PC-3 (cell line): ENCODE measurements at regions not wholly inside any gene's neighbourhood (a gene's known extent, or its start where the extent isn't known, plus 50 kb on each side); places are given as distances from the start of the nearest gene placed in this dataset.
"Not testable (repeated sequence)": the region's sequence is repeated elsewhere in the genome, so short reads cannot be mapped to it uniquely, and the experiment has no call there.

Experiments
- ATAC-seq: fragments of 200-7000 bp; cut with Tn5 transposase; 2 replicates; pipeline ENCODE4 v1.9.1; 2020; ENCODE audit warnings: mild to moderate bottlenecking, moderate library complexity
- BruUV-seq: library from RNA; stranded (reverse); fragments of 400-500 nt; replicated peaks from 2 replicates; lab custom pipeline; 2021; lab: Mats Ljungman, UMichigan
- CTCF ChIA-PET: fragments of 300-600 bp; sonication (Branson Sonifier 250); formaldehyde crosslinking; loops from one replicate; lab custom pipeline; 2022; ENCODE audit warnings: antibody characterized with exemption; lab: Charles Lee
- POLR2A ChIA-PET: fragments of 300-600 bp; sonication (Branson Sonifier 250); formaldehyde crosslinking; loops from one replicate; lab custom pipeline; 2022; ENCODE audit warnings: antibody characterized with exemption; ENCODE audit not compliant: unreplicated experiment; lab: Charles Lee
- DNase-seq: peaks from one replicate; pipeline ENCODE4 v3.0.0-alpha.2; 2015
- H2AFZ ChIP-seq: fragments of 300-600 bp; sonication (generic); 2 replicates; pipeline ENCODE4 v1.6.0; 2016; ENCODE audit warnings: antibody characterized with exemption, low read length
- H3F3A ChIP-seq: fragments of 300-600 bp; sonication (generic); one replicate; pipeline ENCODE4 v1.6.0; 2017; ENCODE audit warnings: antibody characterized with exemption, low read length, control low read depth, mild to moderate bottlenecking; ENCODE audit not compliant: unreplicated experiment
- H3K27ac ChIP-seq: fragments of 300-600 bp; sonication (generic); 2 replicates; pipeline ENCODE4 v1.5.1; 2016; ENCODE audit warnings: mild to moderate bottlenecking, low read length
- H3K27me3 ChIP-seq: fragments of 300-600 bp; sonication (generic); 2 replicates; pipeline ENCODE4 v1.6.1; 2016; ENCODE audit warnings: low read length, mixed read lengths
- H3K36me3 ChIP-seq: fragments of 300-600 bp; sonication (generic); 2 replicates; pipeline ENCODE4 v1.6.1; 2016; ENCODE audit warnings: low read depth, mixed run types, low read length, mixed read lengths
- H3K4me1 ChIP-seq: fragments of 300-600 bp; sonication (generic); 2 replicates; pipeline ENCODE4 v1.5.1; 2016; ENCODE audit warnings: low read length; ENCODE audit not compliant: insufficient read depth
- H3K4me2 ChIP-seq: fragments of 300-600 bp; sonication (generic); 2 replicates; pipeline ENCODE4 v1.6.0; 2016; ENCODE audit warnings: low read length
- H3K4me3 ChIP-seq: fragments of 300-600 bp; sonication (generic); 2 replicates; pipeline ENCODE4 v1.5.1; 2016; ENCODE audit warnings: mild to moderate bottlenecking, low read length, mixed read lengths
- H3K79me2 ChIP-seq: fragments of 300-600 bp; sonication (generic); 2 replicates; pipeline ENCODE4 v1.6.1; 2017; ENCODE audit warnings: low read length, mixed read lengths
- H3K9ac ChIP-seq: fragments of 300-600 bp; sonication (generic); 2 replicates; pipeline ENCODE4 v1.6.0; 2016; ENCODE audit warnings: mild to moderate bottlenecking, low read length
- H3K9me2 ChIP-seq: fragments of 300-600 bp; sonication (generic); replicated peaks from 2 replicates; pipeline ENCODE4 v1.6.1; 2016; ENCODE audit warnings: mixed run types, low read length, mixed read lengths
- H3K9me3 ChIP-seq: fragments of 300-600 bp; sonication (generic); 2 replicates; pipeline ENCODE4 v1.6.1; 2016; ENCODE audit warnings: low read length, mixed read lengths
- H4K20me1 ChIP-seq: fragments of 300-600 bp; sonication (generic); 2 replicates; pipeline ENCODE4 v1.6.1; 2016; ENCODE audit warnings: low read length, mixed read lengths
- CTCF ChIP-seq: fragments of 300-600 bp; sonication (generic); conservative IDR thresholded peaks from 2 replicates; pipeline ENCODE4 v1.5.1; 2017; ENCODE audit warnings: antibody characterized with exemption, low read depth, mild to moderate bottlenecking, low read length
- EZH2 ChIP-seq: fragments of 300-600 bp; sonication (generic); IDR thresholded peaks from one replicate; pipeline ENCODE4 v1.6.1; 2017; ENCODE audit warnings: antibody characterized with exemption, mild to moderate bottlenecking, low read length; ENCODE audit not compliant: unreplicated experiment
- EZH2phosphoT487 ChIP-seq: fragments of 300-600 bp; sonication (generic); IDR thresholded peaks from 2 replicates; pipeline ENCODE4 v1.6.1; 2018; ENCODE audit warnings: mild to moderate bottlenecking, antibody characterized with exemption, low read length, borderline replicate concordance
- intact Hi-C: fragments of 100-400 bp; cut with micrococcal nuclease; formaldehyde crosslinking; loops from 2 replicates; pipeline ENCODE4 v1.9.0; 2023

DNA sequence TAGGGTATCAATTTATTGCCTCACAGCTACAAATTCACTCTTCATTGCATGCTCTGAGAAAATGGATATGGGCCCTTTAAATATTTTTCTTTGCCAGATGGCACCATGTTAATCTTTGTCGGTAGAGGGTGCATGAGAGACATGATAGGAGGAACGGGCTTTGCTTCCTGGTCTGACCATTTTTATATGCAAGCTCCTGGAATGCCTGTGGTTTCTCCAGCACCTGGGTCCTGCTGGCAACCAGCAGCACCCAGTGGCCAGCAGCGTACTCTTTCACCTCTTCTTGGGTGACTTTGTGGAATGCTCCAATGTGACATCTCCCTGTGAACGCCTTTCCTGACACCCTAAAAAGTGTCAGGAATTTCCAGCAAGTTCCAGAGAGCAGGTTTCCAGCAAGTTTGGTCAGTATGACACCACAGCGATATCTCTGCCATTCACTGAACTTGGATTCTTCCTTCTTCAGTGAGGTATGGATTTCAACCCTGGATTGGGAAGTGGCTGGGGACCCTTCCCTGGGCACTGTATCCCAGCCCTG is 140.3 kb upstream of the PGRMC2 start:
- H3K4me2 ChIP-seq, result peak overlapping the region; percentile 58
- H3K36me3 ChIP-seq, result no peaks in the 10 kb centered on the region
- ChIA-PET CTCF (interaction anchor here (0.6 to 1.5 kb wide), 4 partner anchors 26 to 326 kb away, joined by 3 to 6 read pairs (median 4); no protein-coding TSS in a partner anchor), POLR2A (no interaction called here)
- no peaks in the 10 kb centered on the region for H3F3A ChIP-seq
- no peaks in the 10 kb centered on the region for H3K9me2 ChIP-seq
- TF ChIP-seq EZH2phosphoT487 (no peak), CTCF (peak; percentile 77), EZH2 (no peak)
- H4K20me1 ChIP-seq, result no peaks in the 10 kb centered on the region
- no peaks in the 10 kb centered on the region for H3K9me3 ChIP-seq
- BruUV-seq, result no TSS peak
- intact Hi-C loops, result loop anchor here (1.0 to 5.0 kb wide), 4 partner anchors 41 to 237 kb away; no protein-coding TSS in a partner anchor
- ATAC-seq (peak; percentile 100), DNase-seq (peak; percentile 87)
- no peak overlapping the region for H3K9ac ChIP-seq
- peak overlapping the region; percentile 57 for H2AFZ ChIP-seq
- H3K27me3 ChIP-seq, result no peaks in the 10 kb centered on the region
- H3K4me1 ChIP-seq, result peaks cover 7% of the 10 kb centered on the region
- H3K79me2 ChIP-seq, result no peaks in the 10 kb centered on the region
- no peak overlapping the region for H3K4me3 ChIP-seq
- no peak overlapping the region for H3K27ac ChIP-seq

GRCh38 chr4:128424527-128425497 is 137.2 kb upstream of the PGRMC2 start:
- Histone ChIP-seq H3K79me2 (no peaks in the 10 kb centered on the region), H3K9me3 (no peaks in the 10 kb centered on the region), H3K9me2 (no peaks in the 10 kb centered on the region), H3F3A (no peaks in the 10 kb centered on the region), H3K9ac (no peak overlapping the region), H3K36me3 (no peaks in the 10 kb centered on the region), H3K4me2 (no peak overlapping the region), H3K4me3 (no peak overlapping the region), H4K20me1 (no peaks in the 10 kb centered on the region), H3K4me1 (peaks cover 7% of the 10 kb centered on the region), H3K27me3 (no peaks in the 10 kb centered on the region), H3K27ac (no peak overlapping the region), H2AFZ (no peak overlapping the region)
- CTCF ChIA-PET, result no interaction called here
- DNase-seq, result peak; percentile 1
- no peak for ATAC-seq
- TF ChIP-seq EZH2phosphoT487, result no peak
- no peak for TF ChIP-seq CTCF
- TF ChIP-seq EZH2, result no peak
- intact Hi-C loops, result loop anchor here (5.0 kb wide), 1 partner anchor 38 kb away; no protein-coding TSS in a partner anchor
- POLR2A ChIA-PET, result no interaction called here
- no TSS peak for BruUV-seq

DNA sequence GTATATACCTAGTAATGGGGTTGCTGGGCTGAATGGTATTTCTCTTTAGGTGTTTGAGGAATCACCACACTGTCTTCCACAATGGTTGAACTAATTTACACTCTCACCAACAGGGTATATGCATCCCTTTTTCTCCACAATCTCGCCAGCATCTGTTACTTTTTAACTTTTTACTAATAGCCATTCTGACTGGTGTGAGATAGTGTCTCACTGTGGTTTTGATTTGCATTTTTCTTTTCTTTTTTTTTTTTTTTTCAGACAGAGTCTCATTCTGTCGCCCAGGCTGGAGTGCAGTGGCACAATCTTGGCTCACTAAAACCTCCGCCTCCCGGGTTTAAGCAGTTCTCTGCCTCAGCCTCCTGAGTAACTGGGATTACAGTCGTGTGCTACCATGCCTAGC is 134.7 kb upstream of the PGRMC2 start:
- H4K20me1 ChIP-seq, POLR2A ChIA-PET, H3F3A ChIP-seq, H3K9me3 ChIP-seq, H2AFZ ChIP-seq, ATAC-seq, H3K36me3 ChIP-seq, H3K79me2 ChIP-seq, H3K4me2 ChIP-seq, DNase-seq, CTCF ChIA-PET, H3K4me1 ChIP-seq, H3K27me3 ChIP-seq, H3K9me2 ChIP-seq, H3K9ac ChIP-seq, H3K4me3 ChIP-seq, BruUV-seq, intact Hi-C loops, H3K27ac ChIP-seq: not testable (repeated sequence)
